CD14-positive monocyte (primary cell): ENCODE measurements at regions not wholly inside any gene's neighbourhood (a gene's known extent, or its start where the extent isn't known, plus 50 kb on each side); places are given as distances from the start of the nearest gene placed in this dataset.

ENCODE experiments used
- DNase-seq, 3 donors: peaks; one replicate each; pipeline ENCODE4 v3.0.0-alpha.2; 2011 to 2022
- H2AFZ ChIP-seq: 2 replicates; pipeline ENCODE4 v1.6.0; 2012; ENCODE audit warnings: mild to moderate bottlenecking, low read depth, low read length, inconsistent platforms; ENCODE audit not compliant: insufficient read depth, poor library complexity, severe bottlenecking
- H3K27ac ChIP-seq, 2 donors: 1 replicate in 1 of 2; 2 replicates in 1 of 2; pipeline ENCODE4 v1.5.1; 2012 to 2013; ENCODE audit warnings: low read length in 2 of 2, control low read depth in 1 of 2, inconsistent platforms in 1 of 2, low read depth in 1 of 2, mild to moderate bottlenecking in 1 of 2
- H3K27me3 ChIP-seq, 2 donors: one replicate each; pipeline versions ENCODE4 v1.6.0 to v1.6.1; 2011 to 2013; ENCODE audit warnings: low read length in 2 of 2; ENCODE audit not compliant: control insufficient read depth in 2 of 2, insufficient read depth in 2 of 2
- H3K36me3 ChIP-seq, 2 donors: replicated peaks in 1 of 2; 1 replicate in 1 of 2; 2 replicates in 1 of 2; pipeline versions ENCODE4 v1.5.1 to v1.6.1; 2012 to 2013; ENCODE audit warnings: low read length in 2 of 2, control low read depth in 1 of 2, inconsistent platforms in 1 of 2, mild to moderate bottlenecking in 1 of 2; ENCODE audit not compliant: insufficient read depth in 2 of 2, control insufficient read depth in 1 of 2
- H3K4me1 ChIP-seq, 2 donors: 1 replicate in 1 of 2; 2 replicates in 1 of 2; pipeline versions ENCODE4 v1.5.1 to v1.6.1; 2012 to 2013; ENCODE audit warnings: low read length in 2 of 2, control low read depth in 1 of 2, inconsistent platforms in 1 of 2, mild to moderate bottlenecking in 1 of 2, moderate library complexity in 1 of 2; ENCODE audit not compliant: insufficient read depth in 2 of 2, control insufficient read depth in 1 of 2
- H3K4me2 ChIP-seq: replicated peaks from 2 replicates; pipeline ENCODE3; 2012; ENCODE audit warnings: low read length, moderate library complexity, mild to moderate bottlenecking; ENCODE audit not compliant: poor library complexity, severe bottlenecking; ENCODE audit errors: extremely low read depth
- H3K4me3 ChIP-seq, 3 experiments: fragments of 200-600 bp in 1 of 3; sonication (generic) in 1 of 3; replicated peaks in 1 of 3; 1 replicate in 2 of 3; 2 replicates in 1 of 3; pipeline ENCODE4 v1.5.1; 2011 to 2013; ENCODE audit warnings: low read length in 3 of 3, mild to moderate bottlenecking in 3 of 3, control low read depth in 2 of 3, low read depth in 2 of 3, inconsistent platforms in 1 of 3, moderate library complexity in 1 of 3
- H3K79me2 ChIP-seq: 2 replicates; pipeline ENCODE4 v1.6.0; 2012; ENCODE audit warnings: mild to moderate bottlenecking, control low read depth, inconsistent platforms, low read length, moderate library complexity; ENCODE audit not compliant: insufficient read depth
- H3K9ac ChIP-seq: 2 replicates; pipeline ENCODE4 v1.6.0; 2017; ENCODE audit warnings: low read length, mild to moderate bottlenecking; ENCODE audit not compliant: insufficient read depth, poor library complexity, severe bottlenecking
- H3K9me3 ChIP-seq, 2 donors: replicated peaks in 1 of 2; 1 replicate in 1 of 2; 2 replicates in 1 of 2; pipeline versions ENCODE4 v1.5.1 to v1.6.1; 2012 to 2013; ENCODE audit warnings: low read length in 2 of 2, control low read depth in 1 of 2; ENCODE audit not compliant: control insufficient read depth in 1 of 2, insufficient read depth in 1 of 2
- H4K20me1 ChIP-seq: 2 replicates; pipeline ENCODE4 v1.6.0; 2012; ENCODE audit warnings: mild to moderate bottlenecking, low read length, control low read depth, moderate library complexity; ENCODE audit not compliant: insufficient read depth
- H3K27ac Mint-ChIP-seq, 7 donors: one replicate each; pipeline ENCODE4 v1.8.0; 2020; ENCODE audit warnings: mild to moderate bottlenecking in 7 of 7, mixed read lengths in 7 of 7, moderate library complexity in 6 of 7, inconsistent platforms in 2 of 7
- H3K27me3 Mint-ChIP-seq, 3 donors: one replicate each; pipeline ENCODE4 v1.8.0; 2021 to 2022; ENCODE audit warnings: low read depth in 3 of 3, mild to moderate bottlenecking in 3 of 3, mixed read lengths in 3 of 3, moderate library complexity in 3 of 3, inconsistent platforms in 1 of 3
- H3K36me3 Mint-ChIP-seq, 2 donors: one replicate each; pipeline ENCODE4 v1.8.0; 2020; ENCODE audit warnings: mixed read lengths in 2 of 2, inconsistent platforms in 1 of 2, mild to moderate bottlenecking in 1 of 2
- H3K4me1 Mint-ChIP-seq: one replicate; pipeline ENCODE4 v1.8.0; 2020; ENCODE audit warnings: mild to moderate bottlenecking, mixed read lengths
- H3K4me3 Mint-ChIP-seq, 2 donors: one replicate each; pipeline ENCODE4 v1.8.0; 2020; ENCODE audit warnings: mild to moderate bottlenecking in 2 of 2, mixed read lengths in 2 of 2, moderate library complexity in 1 of 2
- H3K9me3 Mint-ChIP-seq, 7 donors: one replicate each; pipeline ENCODE4 v1.8.0; 2020 to 2022; ENCODE audit warnings: mixed read lengths in 7 of 7, mild to moderate bottlenecking in 6 of 7, moderate library complexity in 6 of 7, inconsistent platforms in 2 of 7
- CTCF ChIP-seq: fragments of 200-600 bp; IDR thresholded peaks from one replicate; pipeline ENCODE4 v1.8.0; 2022; ENCODE audit warnings: antibody characterized with exemption, mild to moderate bottlenecking
- WGBS: methylation state at CpG from one replicate; pipeline ENCODE4 v1.1.5; 2013; ENCODE audit warnings: missing lambda C conversion rate; ENCODE audit not compliant: insufficient coverage; 5-methylcytosine and 5-hydroxymethylcytosine counted together
- intact Hi-C, 2 donors: fragments of 100-400 bp; cut with micrococcal nuclease; formaldehyde crosslinking; loops; one replicate each; pipeline versions ENCODE4 v1.15.0 to v1.15.1; 2023

DNA sequence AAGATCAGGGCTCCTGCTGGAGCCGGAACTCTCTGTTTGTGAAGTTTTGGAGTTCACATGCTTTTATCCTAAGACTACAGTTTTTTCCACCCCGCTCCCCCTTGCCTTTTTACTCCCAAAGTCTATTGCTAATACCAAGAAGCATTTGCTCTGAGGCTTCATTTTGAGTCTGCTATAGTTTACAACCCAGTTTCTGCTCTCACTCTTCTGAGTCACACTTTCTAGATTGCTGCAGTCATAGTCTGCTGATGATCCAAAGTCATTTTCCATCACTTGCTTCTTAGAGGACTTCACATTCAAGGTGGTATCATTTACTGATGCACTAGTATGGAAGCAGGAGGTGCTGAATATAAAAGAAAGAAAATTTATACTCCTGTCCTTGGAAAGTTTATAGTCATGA, 937.4 kb downstream of the IGSF11 start:
- no peaks in the 10 kb centered on the region for H3K4me1 ChIP-seq
- H3K4me3 ChIP-seq: no peak overlapping the region
- Mint-ChIP-seq H3K36me3 (no peaks in the 10 kb centered on the region), H3K9me3 (peaks cover 8 to 22% (median 13%) of the 10 kb centered on the region in 7 donors), H3K4me1 (no peaks in the 10 kb centered on the region), H3K4me3 (no peak overlapping the region), H3K27me3 (peaks cover 0 to 1% (median 0%) of the 10 kb centered on the region in 3 donors), H3K27ac (no peak overlapping the region)
- H3K4me2 ChIP-seq: no peak overlapping the region
- peaks cover 15 to 30% of the 10 kb centered on the region in 2 donors for H3K9me3 ChIP-seq
- no peaks in the 10 kb centered on the region for H3K79me2 ChIP-seq
- no peak overlapping the region for H3K9ac ChIP-seq
- H3K27ac ChIP-seq: no peak overlapping the region
- DNase-seq: no peak
- 57% methylated on average over 2 of the region's 2 CpGs for WGBS
- H3K36me3 ChIP-seq: no peaks in the 10 kb centered on the region
- no peak overlapping the region for H2AFZ ChIP-seq
- intact Hi-C loops: no loop called here
- H4K20me1 ChIP-seq: no peaks in the 10 kb centered on the region
- TF ChIP-seq CTCF: no peak
- H3K27me3 ChIP-seq: no peaks in the 10 kb centered on the region

DNA sequence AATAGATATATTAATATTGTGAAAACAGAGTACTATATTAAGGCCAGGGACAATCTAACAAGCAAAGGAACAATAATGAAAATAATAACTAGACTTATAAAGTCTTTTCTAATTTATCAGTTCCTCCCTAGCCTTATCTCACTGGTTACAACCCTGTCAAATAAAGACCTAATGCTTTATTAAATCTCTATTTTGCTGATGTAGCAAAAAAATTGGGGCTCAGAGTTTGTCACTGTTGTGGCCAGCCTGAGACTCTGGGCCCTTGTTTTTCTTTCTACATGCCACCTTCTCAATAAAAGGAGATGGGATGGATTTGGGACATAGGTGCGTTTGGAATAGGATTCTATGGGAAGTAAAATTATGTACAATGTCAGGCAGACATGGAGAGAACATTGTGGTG, 937.0 kb downstream of the IGSF11 start:
- no peak overlapping the region for H3K9ac ChIP-seq
- H3K36me3 ChIP-seq: no peaks in the 10 kb centered on the region
- no peaks in the 10 kb centered on the region for H4K20me1 ChIP-seq
- H3K27me3 Mint-ChIP-seq: peaks cover 0 to 1% (median 0%) of the 10 kb centered on the region in 3 donors
- H3K9me3 Mint-ChIP-seq: peaks cover 8 to 22% (median 13%) of the 10 kb centered on the region in 7 donors
- no peak for TF ChIP-seq CTCF
- no peaks in the 10 kb centered on the region for H3K27me3 ChIP-seq
- no peaks in the 10 kb centered on the region for H3K4me1 Mint-ChIP-seq
- H2AFZ ChIP-seq: no peak overlapping the region
- no peak overlapping the region for H3K4me3 Mint-ChIP-seq
- no CpG with 5 or more reads among the region's 1 CpG for WGBS
- peaks cover 15 to 25% of the 10 kb centered on the region in 2 donors for H3K9me3 ChIP-seq
- no peak overlapping the region for H3K27ac ChIP-seq
- H3K4me2 ChIP-seq: no peak overlapping the region
- no peak for DNase-seq
- no peaks in the 10 kb centered on the region for H3K4me1 ChIP-seq
- no peaks in the 10 kb centered on the region for H3K36me3 Mint-ChIP-seq
- H3K27ac Mint-ChIP-seq: no peak overlapping the region
- intact Hi-C loops: no loop called here
- H3K4me3 ChIP-seq: no peak overlapping the region
- H3K79me2 ChIP-seq: no peaks in the 10 kb centered on the region
